Mesothelial cell of epicardium (in vitro differentiated cells): ENCODE measurements at regions not wholly inside any gene's neighbourhood (a gene's known extent, or its start where the extent isn't known, plus 50 kb on each side); places are given as distances from the start of the nearest gene placed in this dataset.
A peak's percentile ranks its signal among the peaks of the same experiment; 100 is the strongest.

Experiments used
- DNase-seq, 2 experiments: peaks; one replicate each; pipeline ENCODE4 v3.0.0; 2021; ENCODE audit warnings: low spot score in 2 of 2; ENCODE audit not compliant: unreplicated experiment in 2 of 2
- H3K27ac Mint-ChIP-seq: 2 replicates; pipeline ENCODE4 v1.8.0; 2021; ENCODE audit warnings: mixed read lengths
- H3K27me3 Mint-ChIP-seq: 2 replicates; pipeline ENCODE4 v1.8.0; 2021; ENCODE audit warnings: low read depth, mixed read lengths
- H3K36me3 Mint-ChIP-seq: 2 replicates; pipeline ENCODE4 v1.8.0; 2021; ENCODE audit warnings: mixed read lengths
- H3K4me1 Mint-ChIP-seq: 2 replicates; pipeline ENCODE4 v1.8.0; 2021; ENCODE audit warnings: mixed read lengths
- H3K4me3 Mint-ChIP-seq: 2 replicates; pipeline ENCODE4 v1.8.0; 2021; ENCODE audit warnings: mild to moderate bottlenecking, moderate library complexity, mixed read lengths
- H3K9me3 Mint-ChIP-seq: 2 replicates; pipeline ENCODE4 v1.8.0; 2021; ENCODE audit warnings: mixed read lengths
- CTCF ChIP-seq: fragments of 200-600 bp; sonication (generic); IDR thresholded peaks from one replicate; pipeline ENCODE4 v1.5.0; 2021; ENCODE audit warnings: antibody characterized with exemption; ENCODE audit not compliant: unreplicated experiment

GRCh38 chrX:39302838-39303237 is 501.6 kb downstream of the MID1IP1 start:
- Mint-ChIP-seq H3K4me1 (peaks cover under 1% of the 10 kb centered on the region), H3K4me3 (no peak overlapping the region), H3K27me3 (peaks cover 2% of the 10 kb centered on the region), H3K27ac (no peak overlapping the region), H3K36me3 (no peaks in the 10 kb centered on the region), H3K9me3 (peaks cover 64% of the 10 kb centered on the region)
- DNase-seq, result no peak
- TF ChIP-seq CTCF, result no peak

GRCh38 chrX:39304746-39305145 is 503.5 kb downstream of the MID1IP1 start:
- TF ChIP-seq CTCF, result no peak
- DNase-seq, result no peak
- no peaks in the 10 kb centered on the region for H3K27me3 Mint-ChIP-seq
- H3K4me1 Mint-ChIP-seq, result peaks cover 13% of the 10 kb centered on the region
- H3K9me3 Mint-ChIP-seq, result peaks cover 53% of the 10 kb centered on the region
- no peak overlapping the region for H3K27ac Mint-ChIP-seq
- no peaks in the 10 kb centered on the region for H3K36me3 Mint-ChIP-seq
- H3K4me3 Mint-ChIP-seq, result no peak overlapping the region

GRCh38 chrX:39307488-39307887 is 506.2 kb downstream of the MID1IP1 start:
- H3K27me3 Mint-ChIP-seq, result no peaks in the 10 kb centered on the region
- no peak overlapping the region for H3K4me3 Mint-ChIP-seq
- no peak for TF ChIP-seq CTCF
- peaks cover 31% of the 10 kb centered on the region for H3K4me1 Mint-ChIP-seq
- H3K27ac Mint-ChIP-seq, result no peak overlapping the region
- no peaks in the 10 kb centered on the region for H3K36me3 Mint-ChIP-seq
- H3K9me3 Mint-ChIP-seq, result peaks cover 26% of the 10 kb centered on the region
- no peak for DNase-seq

- peaks cover 30% of the 10 kb centered on the region for H3K9me3 Mint-ChIP-seq
- DNase-seq, result no peak
- H3K4me3 Mint-ChIP-seq, result no peak overlapping the region
- peak overlapping the region; percentile 30 for H3K27ac Mint-ChIP-seq
- H3K4me1 Mint-ChIP-seq, result peaks cover 31% of the 10 kb centered on the region
- no peaks in the 10 kb centered on the region for H3K36me3 Mint-ChIP-seq
- no peak for TF ChIP-seq CTCF
- no peaks in the 10 kb centered on the region for H3K27me3 Mint-ChIP-seq
Observed at GRCh38 chrX:39308126-39308525, 506.9 kb downstream of the MID1IP1 start.

- H3K4me3 Mint-ChIP-seq, result no peak overlapping the region
- no peak for DNase-seq
Observed at GRCh38 chrX:39309018-39309635, 507.9 kb downstream of the MID1IP1 start.

More at GRCh38 chrX:39309018-39309635, 507.9 kb downstream of the MID1IP1 start:
- TF ChIP-seq CTCF, result no peak
- H3K36me3 Mint-ChIP-seq, result no peaks in the 10 kb centered on the region
- H3K9me3 Mint-ChIP-seq, result peaks cover 33% of the 10 kb centered on the region
- peaks cover 31% of the 10 kb centered on the region for H3K4me1 Mint-ChIP-seq
- H3K27me3 Mint-ChIP-seq, result no peaks in the 10 kb centered on the region
- peak overlapping the region; percentile 89 for H3K27ac Mint-ChIP-seq
